Astrocyte (in vitro differentiated cells and primary cell): ENCODE measurements at regions not wholly inside any gene's neighbourhood (a gene's known extent, or its start where the extent isn't known, plus 50 kb on each side); places are given as distances from the start of the nearest gene placed in this dataset.

Experiments used
- DNase-seq: peaks from one replicate; pipeline ENCODE4 v3.0.0-alpha.2; 2010; ENCODE audit warnings: low read depth
- FAIRE-seq: peaks from 2 replicates; lab custom pipeline; 2011; peaks lifted over from hg19 to GRCh38; lab: Jason Lieb, UNC
- H2AFZ ChIP-seq: 2 replicates; pipeline ENCODE4 v1.6.0; 2012; ENCODE audit warnings: low read depth, low read length, inconsistent platforms
- H3K27ac ChIP-seq: 2 replicates; pipeline ENCODE4 v1.5.1; 2011; ENCODE audit warnings: low read depth, low read length, inconsistent platforms
- H3K27me3 ChIP-seq: 2 replicates; pipeline ENCODE4 v1.6.0; 2011; ENCODE audit warnings: low read length, inconsistent platforms; ENCODE audit not compliant: insufficient read depth
- H3K36me3 ChIP-seq: 2 replicates; pipeline ENCODE4 v1.5.1; 2011; ENCODE audit warnings: low read length, inconsistent platforms; ENCODE audit not compliant: insufficient read depth
- H3K4me1 ChIP-seq: 2 replicates; pipeline ENCODE4 v1.5.1; 2011; ENCODE audit warnings: low read length, inconsistent platforms; ENCODE audit not compliant: insufficient read depth
- H3K4me2 ChIP-seq: 2 replicates; pipeline ENCODE4 v1.6.0; 2012; ENCODE audit warnings: low read length, inconsistent platforms
- H3K4me3 ChIP-seq: 2 replicates; pipeline ENCODE4 v1.5.1; 2011; ENCODE audit warnings: low read depth, mild to moderate bottlenecking, low read length, inconsistent platforms; ENCODE audit not compliant: insufficient read depth
- H3K79me2 ChIP-seq: 2 replicates; pipeline ENCODE4 v1.6.0; 2012; ENCODE audit warnings: mild to moderate bottlenecking, low read length, inconsistent platforms; ENCODE audit not compliant: insufficient read depth
- H3K9ac ChIP-seq: 2 replicates; pipeline ENCODE4 v1.6.0; 2012; ENCODE audit warnings: mild to moderate bottlenecking, low read length, inconsistent platforms
- H3K9me3 ChIP-seq: 2 replicates; pipeline ENCODE4 v1.5.1; 2012; ENCODE audit warnings: low read depth, mild to moderate bottlenecking, low read length, inconsistent platforms; ENCODE audit not compliant: insufficient read depth
- H4K20me1 ChIP-seq: 2 replicates; pipeline ENCODE4 v1.6.0; 2012; ENCODE audit warnings: low read length, inconsistent platforms; ENCODE audit not compliant: insufficient read depth
- H3K27ac Mint-ChIP-seq: one replicate; pipeline ENCODE4 v1.8.0; 2021; ENCODE audit warnings: mild to moderate bottlenecking, mixed read lengths; ENCODE audit not compliant: unreplicated experiment
- H3K27me3 Mint-ChIP-seq: one replicate; pipeline ENCODE4 v1.8.0; 2021; ENCODE audit warnings: low read depth, mixed read lengths; ENCODE audit not compliant: unreplicated experiment
- H3K36me3 Mint-ChIP-seq: one replicate; pipeline ENCODE4 v1.8.0; 2021; ENCODE audit warnings: low read depth, mixed read lengths; ENCODE audit not compliant: unreplicated experiment
- H3K4me1 Mint-ChIP-seq: one replicate; pipeline ENCODE4 v1.8.0; 2021; ENCODE audit warnings: low read depth, mixed read lengths; ENCODE audit not compliant: unreplicated experiment
- H3K4me3 Mint-ChIP-seq: one replicate; pipeline ENCODE4 v1.8.0; 2021; ENCODE audit warnings: mild to moderate bottlenecking, moderate library complexity, mixed read lengths; ENCODE audit not compliant: unreplicated experiment
- H3K9me3 Mint-ChIP-seq: one replicate; pipeline ENCODE4 v1.8.0; 2021; ENCODE audit warnings: mild to moderate bottlenecking, mixed read lengths; ENCODE audit not compliant: unreplicated experiment
- EZH2 ChIP-seq: IDR thresholded peaks from 2 replicates; pipeline ENCODE4 v1.6.1; 2012; ENCODE audit warnings: mild to moderate bottlenecking, low read length, inconsistent platforms; ENCODE audit not compliant: insufficient read depth
- TF ChIP-seq, protein P1 (sequence below): IDR thresholded peaks from 2 replicates; pipeline ENCODE4 v1.5.1; 2011; ENCODE audit warnings: low read depth, mild to moderate bottlenecking, inconsistent platforms, low read length, moderate library complexity; ENCODE audit not compliant: insufficient read depth

GRCh38 chr13:106281426-106281825 lies 254.0 kb downstream of the EFNB2 start:
- Mint-ChIP-seq H3K36me3 (no peaks in the 10 kb centered on the region), H3K4me1 (peaks cover 3% of the 10 kb centered on the region), H3K27me3 (no peaks in the 10 kb centered on the region), H3K9me3 (no peaks in the 10 kb centered on the region), H3K4me3 (no peak overlapping the region), H3K27ac (no peak overlapping the region)
- no peaks in the 10 kb centered on the region for H4K20me1 ChIP-seq
- TF ChIP-seq, protein P1, sequence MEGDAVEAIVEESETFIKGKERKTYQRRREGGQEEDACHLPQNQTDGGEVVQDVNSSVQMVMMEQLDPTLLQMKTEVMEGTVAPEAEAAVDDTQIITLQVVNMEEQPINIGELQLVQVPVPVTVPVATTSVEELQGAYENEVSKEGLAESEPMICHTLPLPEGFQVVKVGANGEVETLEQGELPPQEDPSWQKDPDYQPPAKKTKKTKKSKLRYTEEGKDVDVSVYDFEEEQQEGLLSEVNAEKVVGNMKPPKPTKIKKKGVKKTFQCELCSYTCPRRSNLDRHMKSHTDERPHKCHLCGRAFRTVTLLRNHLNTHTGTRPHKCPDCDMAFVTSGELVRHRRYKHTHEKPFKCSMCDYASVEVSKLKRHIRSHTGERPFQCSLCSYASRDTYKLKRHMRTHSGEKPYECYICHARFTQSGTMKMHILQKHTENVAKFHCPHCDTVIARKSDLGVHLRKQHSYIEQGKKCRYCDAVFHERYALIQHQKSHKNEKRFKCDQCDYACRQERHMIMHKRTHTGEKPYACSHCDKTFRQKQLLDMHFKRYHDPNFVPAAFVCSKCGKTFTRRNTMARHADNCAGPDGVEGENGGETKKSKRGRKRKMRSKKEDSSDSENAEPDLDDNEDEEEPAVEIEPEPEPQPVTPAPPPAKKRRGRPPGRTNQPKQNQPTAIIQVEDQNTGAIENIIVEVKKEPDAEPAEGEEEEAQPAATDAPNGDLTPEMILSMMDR = no peak
- H3K27ac ChIP-seq = no peak overlapping the region
- no peaks in the 10 kb centered on the region for H3K27me3 ChIP-seq
- H2AFZ ChIP-seq = no peak overlapping the region
- no peaks in the 10 kb centered on the region for H3K9me3 ChIP-seq
- no peak overlapping the region for H3K4me3 ChIP-seq
- H3K36me3 ChIP-seq = no peaks in the 10 kb centered on the region
- H3K79me2 ChIP-seq = no peaks in the 10 kb centered on the region
- FAIRE-seq = no peak
- H3K4me1 ChIP-seq = peaks cover 4% of the 10 kb centered on the region
- DNase-seq = no peak
- H3K4me2 ChIP-seq = no peak overlapping the region
- H3K9ac ChIP-seq = no peak overlapping the region

DNA sequence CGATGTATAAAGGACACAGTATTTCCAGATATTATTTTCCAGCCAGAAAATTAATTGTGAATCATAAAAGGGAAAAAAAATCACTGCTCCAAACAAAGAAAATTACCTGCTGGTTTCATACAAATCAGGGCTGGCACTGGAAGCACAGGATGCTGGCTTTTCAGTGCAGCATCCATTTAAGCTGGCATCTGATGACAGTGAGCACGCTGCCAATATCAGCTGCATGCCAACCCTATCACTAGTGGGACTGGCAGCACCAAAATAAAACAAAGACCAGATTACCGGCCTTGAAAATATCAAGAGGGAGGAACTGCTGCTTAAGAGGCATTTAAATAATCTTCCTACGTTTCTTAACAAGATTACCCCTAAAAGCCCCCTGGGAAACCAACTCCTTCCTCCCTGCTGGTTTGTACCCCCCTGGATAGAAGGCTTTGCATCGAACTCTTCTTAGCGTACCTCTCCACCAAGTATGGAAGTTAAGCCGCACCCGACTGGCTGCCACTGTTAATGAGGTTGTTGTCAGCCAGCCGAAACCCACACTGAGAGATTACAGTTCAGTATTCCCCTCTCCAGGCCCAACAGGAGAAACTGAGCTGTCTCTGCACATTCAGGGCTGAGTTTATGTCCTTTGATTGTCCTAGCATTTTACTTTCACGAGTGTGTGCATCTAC lies 257.8 kb downstream of the EFNB2 start:
- FAIRE-seq (no peak), DNase-seq (no peak)
- no peak overlapping the region for H3K4me3 ChIP-seq
- H3K27me3 ChIP-seq = no peaks in the 10 kb centered on the region
- no peak overlapping the region for H3K27ac Mint-ChIP-seq
- H3K79me2 ChIP-seq = no peaks in the 10 kb centered on the region
- no peak overlapping the region for H3K27ac ChIP-seq
- TF ChIP-seq, protein P1 = no peak
- TF ChIP-seq EZH2 = no peak
- H3K36me3 Mint-ChIP-seq = no peaks in the 10 kb centered on the region
- no peak overlapping the region for H2AFZ ChIP-seq
- H3K9me3 ChIP-seq = no peaks in the 10 kb centered on the region
- no peaks in the 10 kb centered on the region for H3K9me3 Mint-ChIP-seq
- peaks cover 15% of the 10 kb centered on the region for H3K4me1 Mint-ChIP-seq
- no peak overlapping the region for H3K4me3 Mint-ChIP-seq
- H3K4me2 ChIP-seq = no peak overlapping the region
- H3K4me1 ChIP-seq = peaks cover 4% of the 10 kb centered on the region
- H4K20me1 ChIP-seq = no peaks in the 10 kb centered on the region
- no peaks in the 10 kb centered on the region for H3K36me3 ChIP-seq
- H3K9ac ChIP-seq = no peak overlapping the region
- H3K27me3 Mint-ChIP-seq = no peaks in the 10 kb centered on the region

GRCh38 chr13:106276876-106277275 lies 258.6 kb downstream of the EFNB2 start:
- no peak overlapping the region for H3K4me3 Mint-ChIP-seq
- H3K36me3 Mint-ChIP-seq = no peaks in the 10 kb centered on the region

More at GRCh38 chr13:106276876-106277275, 258.6 kb downstream of the EFNB2 start:
- Histone ChIP-seq H3K4me2 (no peak overlapping the region), H3K4me3 (no peak overlapping the region), H3K9ac (no peak overlapping the region), H3K27ac (no peak overlapping the region), H3K9me3 (no peaks in the 10 kb centered on the region), H3K27me3 (no peaks in the 10 kb centered on the region), H4K20me1 (no peaks in the 10 kb centered on the region), H2AFZ (no peak overlapping the region), H3K79me2 (no peaks in the 10 kb centered on the region), H3K36me3 (no peaks in the 10 kb centered on the region), H3K4me1 (peaks cover 4% of the 10 kb centered on the region)
- H3K9me3 Mint-ChIP-seq = no peaks in the 10 kb centered on the region
- no peak overlapping the region for H3K27ac Mint-ChIP-seq
- DNase-seq = peak; percentile 87
- no peaks in the 10 kb centered on the region for H3K27me3 Mint-ChIP-seq
- no peak for FAIRE-seq
- peaks cover 15% of the 10 kb centered on the region for H3K4me1 Mint-ChIP-seq
- TF ChIP-seq, protein P1 = no peak
- no peak for TF ChIP-seq EZH2
